ENCODE measurements at regions not wholly inside any gene's neighbourhood (a gene's known extent, or its start where the extent isn't known, plus 50 kb on each side); places are given as distances from the start of the nearest gene placed in this dataset.

DNA sequence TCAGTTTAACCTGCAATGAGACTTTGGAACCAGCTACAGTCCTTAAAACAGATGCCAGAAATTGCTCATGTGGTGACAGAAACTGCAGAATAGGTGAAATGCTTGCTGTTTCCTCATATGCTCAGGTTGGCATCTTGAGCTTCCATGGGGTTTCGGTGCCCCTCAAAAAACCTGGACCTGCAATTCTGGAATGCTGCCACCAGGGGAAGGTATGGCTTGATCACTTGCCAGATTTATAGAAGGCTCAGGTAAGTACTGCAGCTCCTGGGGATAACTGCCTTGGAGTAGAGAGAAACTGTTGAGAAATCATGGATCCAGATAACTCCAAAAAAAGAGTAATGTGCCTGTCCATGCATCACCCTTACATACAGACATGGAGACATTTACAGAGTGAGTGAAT lies 113.0 kb downstream of the CTTN start:
- Mint-ChIP-seq H3K27ac (no peak overlapping the region), H3K36me3 (ENCODE audit: low read depth) (no peaks in the 10 kb centered on the region), H3K9me3 (ENCODE audit: low read depth) (peaks cover 28% of the 10 kb centered on the region), H3K4me1 (no peaks in the 10 kb centered on the region), H3K4me3 (no peak overlapping the region), H3K27me3 (peaks cover 10% of the 10 kb centered on the region)
- no peak for DNase-seq
- CTCF ChIA-PET, result no interaction called here
- no peak for ATAC-seq
- POLR2A ChIA-PET, result no interaction called here
- intact Hi-C loops (cut with DNase I, micrococcal nuclease), result no loop called here

DNA sequence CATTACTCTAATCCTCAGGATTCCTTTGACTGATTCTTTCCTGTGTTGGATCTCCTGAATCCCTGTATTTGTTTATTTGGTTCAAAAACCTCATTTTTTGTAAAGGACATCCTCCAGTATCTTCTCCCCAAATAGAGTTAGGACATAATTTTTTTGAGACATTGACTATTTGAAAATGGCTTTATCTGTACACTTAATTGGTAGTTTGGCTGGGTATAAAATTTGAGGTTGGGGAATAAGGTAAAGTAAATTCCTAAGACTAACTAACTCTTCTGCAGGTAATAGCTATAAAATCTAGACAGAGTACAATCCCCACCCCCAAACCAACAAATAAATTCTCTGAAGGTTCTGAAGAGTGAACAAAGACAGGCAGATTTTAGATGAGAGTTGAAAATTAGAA lies 114.4 kb downstream of the CTTN start:
- no peaks in the 10 kb centered on the region for H3K36me3 Mint-ChIP-seq (ENCODE audit: low read depth)
- no peak overlapping the region for H3K4me3 Mint-ChIP-seq
- ChIA-PET POLR2A (interaction anchor here (0.5 kb wide), 1 partner anchor 202 kb away, joined by 3 read pairs; no protein-coding TSS in a partner anchor), CTCF (no interaction called here)
- intact Hi-C loops (cut with DNase I, micrococcal nuclease), result no loop called here
- H3K27ac Mint-ChIP-seq, result no peak overlapping the region
- H3K9me3 Mint-ChIP-seq (ENCODE audit: low read depth), result peaks cover 28% of the 10 kb centered on the region
- no peaks in the 10 kb centered on the region for H3K4me1 Mint-ChIP-seq
- ATAC-seq (no peak), DNase-seq (no peak)
- H3K27me3 Mint-ChIP-seq, result peaks cover 14% of the 10 kb centered on the region

DNA sequence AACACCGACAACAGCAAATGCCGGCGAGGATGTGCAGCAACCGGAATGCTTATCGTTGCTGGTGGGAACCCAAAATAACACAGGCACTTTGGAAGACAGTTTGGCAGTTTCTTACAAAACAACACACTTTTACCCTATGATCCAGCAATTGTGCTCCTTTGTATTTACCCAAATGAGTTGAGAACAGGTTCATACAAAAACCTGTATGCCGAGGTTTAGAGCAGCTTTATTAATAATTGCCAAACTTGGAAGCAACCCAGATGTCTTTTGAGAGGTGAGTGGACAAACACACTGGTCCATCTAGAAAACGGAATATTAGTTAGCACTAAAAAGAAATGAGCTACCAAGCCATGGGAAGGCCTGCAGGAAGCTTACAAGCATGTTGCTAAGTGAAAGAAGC lies 118.9 kb downstream of the CTTN start:
- intact Hi-C loops (cut with DNase I, micrococcal nuclease), result no loop called here

DNA sequence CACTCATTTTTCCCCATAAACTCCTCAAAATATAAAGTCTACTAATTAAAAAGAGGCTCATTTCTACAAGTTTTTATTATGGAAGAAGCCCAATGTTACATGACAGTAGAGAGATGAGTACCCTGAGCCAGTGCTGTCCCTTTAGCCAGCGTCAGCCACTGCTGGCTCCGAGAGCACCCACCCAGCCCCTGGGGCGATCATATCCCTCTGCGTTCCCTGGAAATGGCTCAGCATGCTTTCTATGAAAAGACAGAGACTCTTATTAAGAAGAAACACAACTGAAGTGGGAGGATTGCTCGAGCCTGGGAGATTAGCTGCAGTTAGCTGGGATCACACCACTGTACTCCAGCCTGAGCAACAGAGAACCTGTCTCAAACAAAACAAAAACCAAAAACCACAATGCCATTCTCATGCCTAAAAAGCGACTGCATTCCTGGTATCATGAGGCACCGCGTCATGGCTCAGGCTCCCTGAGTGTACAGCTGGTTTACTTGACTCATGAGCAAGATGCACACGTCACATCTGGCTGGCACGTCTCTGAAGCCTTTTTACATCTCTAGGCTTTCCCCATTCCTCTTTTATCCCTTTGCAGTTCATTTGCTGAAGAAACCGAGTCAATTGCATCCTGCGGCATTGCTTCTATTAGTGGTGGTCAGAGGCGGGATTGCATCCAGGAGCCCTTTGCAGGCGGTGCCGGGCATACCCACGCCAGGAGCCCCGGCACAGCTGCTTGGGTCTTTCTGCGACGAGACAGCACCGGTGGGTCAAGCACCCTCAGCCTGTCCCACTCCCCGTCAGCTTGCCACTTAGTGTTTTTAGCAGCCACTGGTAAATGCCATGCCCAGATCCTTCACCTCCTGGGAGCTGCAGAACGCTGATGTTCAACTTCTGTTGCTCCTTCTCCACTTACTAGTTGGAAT lies 119.9 kb downstream of the CTTN start:
- POLR2A ChIA-PET, result interaction anchor here (0.6 kb wide), 1 partner anchor 1538 kb away, joined by 3 read pairs; no protein-coding TSS in a partner anchor
- CTCF ChIA-PET, result interaction anchor here (0.5 to 0.7 kb wide), 2 partner anchors 104 to 569 kb away, joined by 3 read pairs; no protein-coding TSS in a partner anchor
- Mint-ChIP-seq H3K4me3 (no peak overlapping the region), H3K9me3 (ENCODE audit: low read depth) (peaks cover 8% of the 10 kb centered on the region), H3K36me3 (ENCODE audit: low read depth) (no peaks in the 10 kb centered on the region), H3K27me3 (peaks cover 25% of the 10 kb centered on the region), H3K27ac (no peak overlapping the region), H3K4me1 (no peaks in the 10 kb centered on the region)
- no peak for ATAC-seq
- no peak for DNase-seq
- intact Hi-C loops (cut with DNase I, micrococcal nuclease), result no loop called here

More for the DNA sequence above, 118.9 kb downstream of the CTTN start:
- Mint-ChIP-seq H3K27ac (no peak overlapping the region), H3K36me3 (ENCODE audit: low read depth) (no peaks in the 10 kb centered on the region), H3K9me3 (ENCODE audit: low read depth) (peaks cover 16% of the 10 kb centered on the region), H3K4me3 (no peak overlapping the region), H3K4me1 (no peaks in the 10 kb centered on the region), H3K27me3 (peaks cover 22% of the 10 kb centered on the region)
- no peak for ATAC-seq
- CTCF ChIA-PET, result no interaction called here
- POLR2A ChIA-PET, result no interaction called here
- DNase-seq, result no peak

DNA sequence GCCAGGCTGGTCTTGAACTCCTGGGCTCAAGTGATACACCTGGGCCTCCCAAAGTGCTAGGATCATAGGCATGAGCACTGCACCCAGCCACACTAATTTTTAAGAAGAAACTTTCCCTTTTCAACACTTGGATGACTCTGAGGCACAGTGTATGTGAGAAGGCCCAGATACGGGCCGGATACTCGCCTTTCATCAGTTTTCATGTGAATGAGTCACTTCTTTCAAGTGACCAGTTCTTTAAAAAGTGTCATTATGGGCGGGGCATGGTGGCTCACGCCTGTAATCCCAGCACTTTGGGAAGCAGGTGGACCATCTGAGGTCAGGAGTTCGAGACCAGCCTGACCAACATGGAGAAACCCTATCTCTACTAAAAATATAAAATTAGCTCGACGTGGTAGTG lies 120.8 kb downstream of the CTTN start:
- ATAC-seq, result no peak
- ChIA-PET CTCF (interaction anchor here (0.5 to 0.7 kb wide), 2 partner anchors 103 to 568 kb away, joined by 3 read pairs; no protein-coding TSS in a partner anchor), POLR2A (no interaction called here)
- DNase-seq, result no peak
- intact Hi-C loops (cut with DNase I, micrococcal nuclease), result no loop called here
- Mint-ChIP-seq H3K27ac (no peak overlapping the region), H3K36me3 (ENCODE audit: low read depth) (no peaks in the 10 kb centered on the region), H3K9me3 (ENCODE audit: low read depth) (peaks cover 3% of the 10 kb centered on the region), H3K4me3 (no peak overlapping the region), H3K4me1 (no peaks in the 10 kb centered on the region), H3K27me3 (peaks cover 27% of the 10 kb centered on the region)

DNA sequence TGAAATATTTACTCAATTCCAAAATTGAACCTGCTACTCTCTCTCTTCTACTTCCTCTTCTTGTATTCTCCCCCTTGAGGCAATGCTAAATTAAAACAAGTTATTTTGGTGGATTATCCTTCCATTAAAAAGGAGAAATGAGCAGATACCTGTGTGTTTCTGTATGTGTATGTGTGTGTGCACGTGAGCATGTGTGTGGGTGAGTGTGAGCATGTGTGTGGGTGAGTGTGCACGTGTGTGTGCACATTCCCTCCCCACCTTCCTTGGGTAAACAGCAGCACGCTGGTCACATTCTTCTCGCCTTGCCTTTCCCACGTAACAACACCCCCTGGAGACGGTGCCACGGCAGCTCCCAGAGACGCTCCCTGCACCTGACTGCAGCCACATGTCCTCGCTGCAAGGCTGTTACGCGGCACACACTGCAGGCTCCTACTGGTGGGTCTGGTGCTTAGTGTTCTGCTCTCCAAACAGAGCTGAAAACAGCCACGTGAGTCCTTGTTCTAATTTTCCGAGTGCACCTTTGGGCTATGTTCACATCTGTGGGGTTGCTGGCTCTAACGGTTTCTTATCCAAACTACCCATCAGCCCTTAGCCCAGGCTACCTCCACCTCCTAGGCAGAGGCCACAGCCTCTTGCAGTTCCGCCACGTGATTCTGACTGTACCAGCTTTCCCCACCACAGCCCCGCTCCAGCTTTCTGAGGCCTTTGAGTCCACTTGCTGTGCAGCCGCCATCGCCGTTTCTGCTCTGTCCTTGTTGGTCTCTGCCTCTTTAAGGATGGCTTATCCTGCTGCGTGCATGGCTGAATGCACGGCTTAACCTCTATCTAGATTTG lies 123.4 kb downstream of the CTTN start:
- no peaks in the 10 kb centered on the region for H3K9me3 Mint-ChIP-seq (ENCODE audit: low read depth)
- POLR2A ChIA-PET, result no interaction called here
- no peak overlapping the region for H3K27ac Mint-ChIP-seq
- peaks cover 25% of the 10 kb centered on the region for H3K27me3 Mint-ChIP-seq
- ATAC-seq, result no peak
- CTCF ChIA-PET, result no interaction called here
- H3K4me3 Mint-ChIP-seq, result no peak overlapping the region
- DNase-seq, result no peak
- intact Hi-C loops (cut with DNase I, micrococcal nuclease), result no loop called here
- H3K36me3 Mint-ChIP-seq (ENCODE audit: low read depth), result no peaks in the 10 kb centered on the region
- no peaks in the 10 kb centered on the region for H3K4me1 Mint-ChIP-seq

DNA sequence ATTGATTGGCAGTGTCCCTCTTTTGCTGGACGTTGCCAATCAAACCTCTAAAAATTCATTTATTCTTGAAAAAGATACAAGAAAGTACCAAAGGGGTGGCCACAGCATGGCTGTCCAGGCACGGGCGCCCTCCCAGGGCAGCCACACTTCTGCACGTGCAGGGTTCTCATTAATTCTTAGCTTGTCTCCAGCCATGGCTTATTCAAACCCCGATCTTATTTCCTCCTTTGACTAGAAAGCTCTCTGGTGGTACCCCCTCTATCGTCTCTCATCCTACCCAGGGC lies 123.9 kb downstream of the CTTN start:
- DNase-seq, result no peak
- H3K27me3 Mint-ChIP-seq, result peaks cover 25% of the 10 kb centered on the region
- no peaks in the 10 kb centered on the region for H3K36me3 Mint-ChIP-seq (ENCODE audit: low read depth)
- ChIA-PET POLR2A (no interaction called here), CTCF (no interaction called here)
- intact Hi-C loops (cut with DNase I, micrococcal nuclease), result no loop called here
- H3K4me3 Mint-ChIP-seq, result no peak overlapping the region
- H3K27ac Mint-ChIP-seq, result no peak overlapping the region
- no peaks in the 10 kb centered on the region for H3K9me3 Mint-ChIP-seq (ENCODE audit: low read depth)
- H3K4me1 Mint-ChIP-seq, result no peaks in the 10 kb centered on the region
- no peak for ATAC-seq

DNA sequence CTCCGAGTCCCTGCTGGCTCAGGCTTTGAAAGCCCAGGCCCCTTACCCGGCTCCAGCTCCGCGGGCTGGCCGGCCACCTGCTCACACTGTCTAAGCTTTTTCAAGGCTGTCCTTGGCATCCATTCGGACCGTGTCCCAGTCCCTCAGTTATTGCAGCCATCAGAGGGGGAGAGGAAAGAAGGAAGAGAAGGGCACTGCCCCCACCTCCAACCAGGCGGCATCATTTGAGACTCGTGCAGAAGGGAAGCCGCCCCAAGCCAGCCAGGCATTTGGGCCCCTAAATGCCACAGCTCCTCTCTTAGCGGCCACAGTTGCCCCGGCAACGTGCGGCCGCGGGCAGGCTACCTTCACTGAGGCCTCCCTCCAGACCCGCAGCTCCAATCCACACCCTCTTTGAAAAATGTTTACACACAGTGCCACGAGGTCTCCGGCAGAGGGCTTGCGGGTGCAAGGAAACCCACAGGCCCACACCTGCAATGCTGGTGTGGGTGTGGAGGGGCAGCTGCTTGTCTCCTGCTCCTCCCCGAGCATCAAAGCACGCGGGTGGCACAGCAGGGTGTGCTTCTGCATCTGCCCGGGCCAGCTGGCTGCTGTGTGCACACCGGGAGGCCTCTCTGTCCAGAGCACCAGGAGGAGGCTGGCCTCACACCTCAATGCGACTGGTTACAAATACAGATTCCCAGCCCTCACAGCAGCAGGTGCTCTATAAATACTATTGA lies 124.4 kb downstream of the CTTN start:
- ATAC-seq, result no peak
- H3K4me1 Mint-ChIP-seq, result no peaks in the 10 kb centered on the region
- no peak overlapping the region for H3K27ac Mint-ChIP-seq
- H3K4me3 Mint-ChIP-seq, result no peak overlapping the region
- CTCF ChIA-PET, result no interaction called here
- no peak for DNase-seq
- POLR2A ChIA-PET, result no interaction called here
- H3K27me3 Mint-ChIP-seq, result peaks cover 22% of the 10 kb centered on the region
- intact Hi-C loops (cut with DNase I, micrococcal nuclease), result no loop called here
- H3K36me3 Mint-ChIP-seq (ENCODE audit: low read depth), result no peaks in the 10 kb centered on the region
- H3K9me3 Mint-ChIP-seq (ENCODE audit: low read depth), result no peaks in the 10 kb centered on the region

DNA sequence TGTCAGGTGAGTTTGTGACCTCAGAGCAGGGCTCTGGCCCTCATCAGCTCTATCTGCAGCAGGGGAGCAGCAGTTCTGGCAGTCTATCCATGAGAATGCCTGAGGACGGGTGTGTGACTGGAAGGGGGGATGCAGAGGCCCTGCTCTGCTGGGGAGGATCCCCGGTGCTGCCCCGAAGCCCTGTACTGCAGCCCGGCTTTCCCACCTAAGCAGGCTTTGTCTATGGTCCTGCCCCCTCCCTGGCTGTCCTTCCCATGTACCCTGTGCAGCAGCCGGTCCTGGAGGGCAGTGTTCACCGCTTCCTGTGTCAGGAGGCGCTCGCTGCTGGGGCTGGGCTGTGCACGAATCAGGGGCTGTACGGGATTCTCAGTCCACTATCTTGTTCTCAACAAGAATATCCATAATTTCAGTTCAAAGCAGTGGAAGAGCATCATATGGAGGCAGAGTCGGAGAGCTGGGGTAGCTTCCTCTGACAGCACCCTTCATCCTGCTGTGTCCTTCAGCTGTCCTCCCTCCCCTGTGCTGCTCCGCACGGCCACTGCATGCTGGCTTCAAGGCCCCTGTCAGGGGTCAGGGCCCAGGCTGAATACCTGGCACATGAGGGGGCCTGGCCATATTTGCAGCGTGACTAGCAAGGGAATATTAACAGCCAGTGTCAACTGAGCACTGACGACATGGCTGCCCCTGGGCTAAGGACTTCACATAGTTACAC lies 125.2 kb downstream of the CTTN start:
- CTCF ChIA-PET, result no interaction called here
- Mint-ChIP-seq H3K27me3 (peaks cover 22% of the 10 kb centered on the region), H3K9me3 (ENCODE audit: low read depth) (no peaks in the 10 kb centered on the region), H3K27ac (no peak overlapping the region), H3K36me3 (ENCODE audit: low read depth) (no peaks in the 10 kb centered on the region), H3K4me3 (no peak overlapping the region), H3K4me1 (no peaks in the 10 kb centered on the region)
- DNase-seq, result no peak
- ATAC-seq, result no peak
- POLR2A ChIA-PET, result no interaction called here
- intact Hi-C loops (cut with DNase I, micrococcal nuclease), result no loop called here

DNA sequence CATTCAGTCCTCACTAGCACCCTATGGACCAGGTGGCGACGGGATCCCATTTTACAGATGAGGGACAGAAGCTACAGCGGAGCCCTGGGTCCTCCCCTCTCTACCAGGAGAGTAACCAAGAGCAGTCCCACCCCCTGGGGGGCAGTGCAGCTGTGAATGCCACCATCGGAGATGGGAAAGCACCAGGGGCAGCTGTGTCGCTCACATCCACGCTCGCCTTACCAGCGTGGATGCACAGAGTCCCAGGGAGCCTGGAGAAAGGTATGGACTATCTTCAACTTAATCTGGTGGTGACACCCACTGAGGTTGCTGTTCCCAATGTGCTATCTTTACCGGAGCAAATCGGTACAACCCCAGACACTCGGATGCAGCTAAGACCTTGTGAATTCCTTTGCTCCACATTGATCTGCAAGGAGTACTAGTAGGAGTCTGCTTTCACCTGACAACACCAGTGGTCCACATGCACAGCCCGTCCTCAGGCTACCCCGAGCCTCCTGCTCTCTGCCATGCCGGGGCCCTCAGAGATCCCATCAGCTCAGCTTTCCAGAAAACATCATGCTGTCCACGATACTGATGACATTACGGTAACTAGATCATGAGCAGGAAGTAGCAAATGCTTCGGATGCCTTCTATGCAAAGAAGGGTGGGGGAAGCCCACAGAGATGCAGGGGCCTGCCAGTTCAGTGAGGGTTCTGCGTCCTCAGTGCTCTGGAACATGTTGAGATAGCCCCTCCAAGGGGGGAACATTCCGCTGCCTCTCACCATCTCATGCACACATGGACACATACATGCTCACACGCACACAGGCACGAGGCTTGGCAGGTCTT lies 126.0 kb downstream of the CTTN start:
- intact Hi-C loops (cut with DNase I, micrococcal nuclease), result no loop called here
- Mint-ChIP-seq H3K4me3 (no peak overlapping the region), H3K4me1 (no peaks in the 10 kb centered on the region), H3K27ac (no peak overlapping the region), H3K27me3 (peaks cover 22% of the 10 kb centered on the region), H3K36me3 (ENCODE audit: low read depth) (no peaks in the 10 kb centered on the region), H3K9me3 (ENCODE audit: low read depth) (no peaks in the 10 kb centered on the region)
- ChIA-PET POLR2A (no interaction called here), CTCF (interaction anchor here (0.7 kb wide), 1 partner anchor 10 kb away, joined by 4 read pairs; no protein-coding TSS in a partner anchor)
- ATAC-seq (no peak), DNase-seq (no peak)

All from activated CD4-positive, alpha-beta T cell treated with anti-CD3 and anti-CD28 coated beads for 36 hours (primary cell).